Heart left ventricle (tissue), 16 donors: ENCODE measurements at regions not wholly inside any gene's neighbourhood (a gene's known extent, or its start where the extent isn't known, plus 50 kb on each side); places are given as distances from the start of the nearest gene placed in this dataset.

ENCODE experiments used
- ATAC-seq, 4 donors: fragments of 200-7000 bp; cut with Tn5 transposase; one replicate each; pipeline ENCODE4 v1.9.1; 2020 to 2022; ENCODE audit warnings: moderate library complexity in 4 of 4, mild to moderate bottlenecking in 3 of 4, moderate number of reproducible peaks in 1 of 4
- DNase-seq, 5 donors: peaks; one replicate each; pipeline ENCODE4 v3.0.0-alpha.2; 2020
- H3K27ac ChIP-seq, 12 donors: fragments of 200-600 bp; sonication (generic) in 4 of 12; one replicate each; pipeline versions ENCODE4 v1.5.0 to v1.8.0; 2016 to 2022; ENCODE audit warnings: mild to moderate bottlenecking in 2 of 12
- H3K27me3 ChIP-seq, 9 donors: fragments of 200-600 bp; sonication (generic) in 2 of 9; one replicate each; pipeline versions ENCODE4 v1.5.1 to v1.8.0; 2016 to 2022; ENCODE audit warnings: mild to moderate bottlenecking in 3 of 9
- H3K36me3 ChIP-seq, 9 donors: fragments of 200-600 bp; sonication (generic) in 2 of 9; one replicate each; pipeline versions ENCODE4 v1.5.0 to v1.8.0; 2018 to 2022; ENCODE audit warnings: mild to moderate bottlenecking in 2 of 9
- H3K4me1 ChIP-seq, 12 donors: fragments of 200-600 bp; sonication (generic) in 4 of 12; one replicate each; pipeline versions ENCODE4 v1.5.0 to v1.8.0; 2016 to 2022; ENCODE audit warnings: mild to moderate bottlenecking in 3 of 12
- H3K4me3 ChIP-seq, 12 donors: fragments of 200-600 bp; sonication (generic) in 4 of 12; one replicate each; pipeline versions ENCODE4 v1.5.0 to v1.8.0; 2017 to 2022; ENCODE audit warnings: mild to moderate bottlenecking in 9 of 12, moderate library complexity in 4 of 12
- H3K9me3 ChIP-seq, 12 donors: fragments of 200-600 bp; sonication (generic) in 4 of 12; one replicate each; pipeline versions ENCODE4 v1.5.0 to v1.8.0; 2016 to 2022; ENCODE audit warnings: mild to moderate bottlenecking in 1 of 12
- POLR2A ChIP-seq, 2 donors: fragments of 450-650 bp; IDR thresholded peaks; one replicate each; pipeline ENCODE4 v1.6.1; 2017; ENCODE audit warnings: antibody characterized with exemption in 2 of 2, mild to moderate bottlenecking in 2 of 2, moderate library complexity in 2 of 2
- WGBS, 4 donors: extraction: QIAGEN DNeasy Blood & Tissue Kit in 2 of 4; methylation state at CpG; one replicate each; pipeline versions ENCODE4 v1.1.5 to v1.1.7; 2013 to 2018; 5-methylcytosine and 5-hydroxymethylcytosine counted together
- intact Hi-C, 10 donors: fragments of 100-400 bp; cut with DNase I; formaldehyde crosslinking; loops; one replicate each; pipeline versions ENCODE4 v1.11.1 to v1.14.2; 2022
- TF ChIP-seq, protein P1 (sequence below), 12 donors: fragments of 200-600 bp; sonication (generic) in 4 of 12; IDR thresholded peaks; one replicate each; pipeline versions ENCODE4 v1.5.0 to v1.8.0; 2018 to 2022; ENCODE audit warnings: antibody characterized with exemption in 12 of 12, mild to moderate bottlenecking in 5 of 12
- donor health status: ischemic (EF 13 %, LVEDD 7.1; RV severe dilation, severe dysfunction).
- donor health status: healthy with polysubstance abuse.
- donor health status: DM: no; HTN: yes; CAD: no.
- donor health status: DM: no; HTN: no; CAD: no.
- donor health status: ischemic (EF 25% LVEDD 6.9; RV normal size, moderate dysfunction).
- donor health status: ischemic (EF 25% LVEDD 5.7; RV mildly dilated, moderate dysfunction).
- donor health status: healthy.
- donor health status: DM: yes; HTN: yes; CAD: no.
- donor health status: ischemic (EF 35%, LVEDD 5.7; RV mildly dilated, moderate dysfunction).
- donor health status: nonischemic (EF 11% LVEDD 7.7; RV severe dilation, severe dysfunction).
- donor health status: DM: yes; HTN: yes; CAD: no.
- donor health status: PGD.
- donor health status: ischemic (EF 29% LVEDD 5.4; RV normal size, mild dysfunction).
- donor health status: nonischemic (EF 23%, LVEDD 6.1; RV moderate dilation, normal function).

DNA sequence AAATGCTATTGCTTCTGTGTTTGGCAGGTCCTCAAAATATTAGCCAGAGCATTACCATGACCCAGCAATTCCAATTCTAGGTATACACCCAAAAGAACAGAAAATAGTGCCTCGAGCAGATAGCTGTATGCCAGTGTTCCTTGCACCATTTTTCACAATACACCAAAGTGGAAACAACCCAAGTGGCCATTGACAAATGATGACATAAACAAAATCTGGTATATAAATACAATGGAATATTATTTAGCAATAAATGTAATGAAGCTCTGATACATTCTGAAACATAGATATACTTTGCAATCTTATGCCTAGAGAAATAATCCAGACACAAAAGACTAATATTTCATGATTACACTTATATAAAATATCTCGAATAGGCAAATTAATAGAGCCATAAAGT is 451.8 kb upstream of the PCDH7 start:
- ATAC-seq (no peak), DNase-seq (no peak)
- intact Hi-C loops = no loop called here
- no peak for TF ChIP-seq POLR2A (IDR thresholded peaks at IDR 0.05)
- TF ChIP-seq, protein P1, sequence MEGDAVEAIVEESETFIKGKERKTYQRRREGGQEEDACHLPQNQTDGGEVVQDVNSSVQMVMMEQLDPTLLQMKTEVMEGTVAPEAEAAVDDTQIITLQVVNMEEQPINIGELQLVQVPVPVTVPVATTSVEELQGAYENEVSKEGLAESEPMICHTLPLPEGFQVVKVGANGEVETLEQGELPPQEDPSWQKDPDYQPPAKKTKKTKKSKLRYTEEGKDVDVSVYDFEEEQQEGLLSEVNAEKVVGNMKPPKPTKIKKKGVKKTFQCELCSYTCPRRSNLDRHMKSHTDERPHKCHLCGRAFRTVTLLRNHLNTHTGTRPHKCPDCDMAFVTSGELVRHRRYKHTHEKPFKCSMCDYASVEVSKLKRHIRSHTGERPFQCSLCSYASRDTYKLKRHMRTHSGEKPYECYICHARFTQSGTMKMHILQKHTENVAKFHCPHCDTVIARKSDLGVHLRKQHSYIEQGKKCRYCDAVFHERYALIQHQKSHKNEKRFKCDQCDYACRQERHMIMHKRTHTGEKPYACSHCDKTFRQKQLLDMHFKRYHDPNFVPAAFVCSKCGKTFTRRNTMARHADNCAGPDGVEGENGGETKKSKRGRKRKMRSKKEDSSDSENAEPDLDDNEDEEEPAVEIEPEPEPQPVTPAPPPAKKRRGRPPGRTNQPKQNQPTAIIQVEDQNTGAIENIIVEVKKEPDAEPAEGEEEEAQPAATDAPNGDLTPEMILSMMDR (IDR thresholded peaks at IDR 0.05) = no peak
- Histone ChIP-seq H3K36me3 (no peaks in the 10 kb centered on the region), H3K27ac (no peak overlapping the region), H3K4me1 (no peaks in the 10 kb centered on the region), H3K9me3 (peaks cover 0 to 15% (median 3%) of the 10 kb centered on the region in 12 donors), H3K27me3 (no peaks in the 10 kb centered on the region), H3K4me3 (no peak overlapping the region)
- 60 to 70% (median 61%) methylated on average over 2 of the region's 2 CpGs for WGBS, 4 donors

DNA sequence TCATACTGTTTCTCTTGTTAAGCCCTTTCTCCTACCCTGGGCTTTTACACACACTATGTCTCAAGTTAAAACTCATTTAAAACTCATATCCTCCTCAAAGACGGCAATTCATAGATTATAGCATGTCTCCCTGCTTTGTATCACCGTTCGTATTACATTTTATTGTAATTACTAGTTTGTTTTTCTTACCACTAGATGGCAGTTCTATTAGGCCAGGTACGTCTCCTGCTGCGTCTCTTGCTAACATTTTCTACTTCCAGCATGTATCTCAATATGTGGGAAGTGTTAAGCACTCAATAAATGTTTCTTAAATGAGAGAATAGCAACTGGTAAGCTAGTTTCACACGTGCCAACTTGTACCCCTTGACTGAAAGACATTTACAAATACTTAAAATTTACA is 450.3 kb upstream of the PCDH7 start:
- Histone ChIP-seq H3K9me3 (peaks cover 0 to 28% (median 5%) of the 10 kb centered on the region in 12 donors), H3K4me3 (no peak overlapping the region), H3K4me1 (no peaks in the 10 kb centered on the region), H3K27me3 (no peaks in the 10 kb centered on the region), H3K27ac (no peak overlapping the region), H3K36me3 (no peaks in the 10 kb centered on the region)
- ATAC-seq (no peak), DNase-seq (no peak)
- 41 to 48% (median 45%) methylated on average over 6 of the region's 6 CpGs for WGBS, 4 donors
- no peak for TF ChIP-seq POLR2A (IDR thresholded peaks at IDR 0.05)
- TF ChIP-seq, protein P1 (IDR thresholded peaks at IDR 0.05) = peak in 2 of 12 donors; percentile 9 to 16
- intact Hi-C loops = no loop called here

- no peak for DNase-seq
- no peak for TF ChIP-seq POLR2A (IDR thresholded peaks at IDR 0.05)
- TF ChIP-seq, protein P1 (IDR thresholded peaks at IDR 0.05) = no peak
- H3K27ac ChIP-seq = no peak overlapping the region
- ATAC-seq = no peak
- no peaks in the 10 kb centered on the region for H3K27me3 ChIP-seq
- intact Hi-C loops = no loop called here
- H3K9me3 ChIP-seq = peaks cover 0 to 3% (median 0%) of the 10 kb centered on the region in 12 donors
- no peak overlapping the region for H3K4me3 ChIP-seq
- no peaks in the 10 kb centered on the region for H3K36me3 ChIP-seq
- H3K4me1 ChIP-seq = no peaks in the 10 kb centered on the region
These were observed 438.2 kb upstream of the PCDH7 start for GRCh38 chr4:30281986-30282385.

- intact Hi-C loops = no loop called here
- 82 to 87% (median 86%) methylated on average over 3 of the region's 3 CpGs for WGBS, 4 donors
- no peak for DNase-seq
- H3K4me1 ChIP-seq = no peaks in the 10 kb centered on the region
- H3K9me3 ChIP-seq = peaks cover 0 to 3% (median 0%) of the 10 kb centered on the region in 12 donors
- no peak overlapping the region for H3K4me3 ChIP-seq
- H3K27me3 ChIP-seq = no peaks in the 10 kb centered on the region
- ATAC-seq = no peak
- no peaks in the 10 kb centered on the region for H3K36me3 ChIP-seq
- TF ChIP-seq POLR2A (IDR thresholded peaks at IDR 0.05) = no peak
- TF ChIP-seq, protein P1 (IDR thresholded peaks at IDR 0.05) = no peak
- H3K27ac ChIP-seq = no peak overlapping the region
These were observed 436.8 kb upstream of the PCDH7 start for GRCh38 chr4:30283336-30283735.
